Mesenchymal stem cell (in vitro differentiated cells and primary cell): ENCODE measurements at regions not wholly inside any gene's neighbourhood (a gene's known extent, or its start where the extent isn't known, plus 50 kb on each side); places are given as distances from the start of the nearest gene placed in this dataset.

ENCODE experiments used
- DNase-seq: peaks from one replicate; pipeline ENCODE4 v3.0.0-alpha.2; 2013
- H2AFZ ChIP-seq: one replicate; pipeline ENCODE4 v1.6.1; 2013; ENCODE audit warnings: low read depth, mild to moderate bottlenecking, control low read depth, inconsistent platforms, low read length, moderate library complexity
- H2AK5ac ChIP-seq: 2 replicates; pipeline ENCODE4 v1.6.1; 2013; ENCODE audit warnings: low read length, moderate library complexity, mild to moderate bottlenecking, inconsistent platforms; ENCODE audit not compliant: severe bottlenecking
- H2BK120ac ChIP-seq: one replicate; pipeline ENCODE4 v1.6.1; 2013; ENCODE audit warnings: low read depth, mild to moderate bottlenecking, inconsistent platforms, low read length, moderate library complexity
- H2BK12ac ChIP-seq, 2 experiments: one replicate each; pipeline ENCODE4 v1.6.1; 2013; ENCODE audit warnings: inconsistent platforms in 2 of 2, low read length in 2 of 2, mild to moderate bottlenecking in 2 of 2, moderate library complexity in 2 of 2, control low read depth in 1 of 2
- H2BK15ac ChIP-seq: one replicate; pipeline ENCODE4 v1.6.1; 2013; ENCODE audit warnings: mild to moderate bottlenecking, low read depth, inconsistent platforms; ENCODE audit not compliant: poor library complexity, severe bottlenecking
- H2BK5ac ChIP-seq: 2 replicates; pipeline ENCODE4 v1.6.1; 2013; ENCODE audit warnings: low read depth, mild to moderate bottlenecking, low read length, control low read depth, inconsistent platforms; ENCODE audit not compliant: poor library complexity, severe bottlenecking
- H3K14ac ChIP-seq, 2 experiments: one replicate each; pipeline ENCODE4 v1.6.1; 2013; ENCODE audit warnings: inconsistent platforms in 2 of 2, low read length in 2 of 2, control low read depth in 1 of 2, mild to moderate bottlenecking in 1 of 2, moderate library complexity in 1 of 2
- H3K18ac ChIP-seq, 2 experiments: one replicate each; pipeline ENCODE4 v1.6.1; 2013; ENCODE audit warnings: inconsistent platforms in 2 of 2, low read length in 2 of 2, control low read depth in 1 of 2, low read depth in 1 of 2, mild to moderate bottlenecking in 1 of 2
- H3K23ac ChIP-seq, 2 experiments: one replicate each; pipeline ENCODE4 v1.6.1; 2013; ENCODE audit warnings: inconsistent platforms in 2 of 2, low read length in 2 of 2, mild to moderate bottlenecking in 2 of 2, moderate library complexity in 2 of 2, control low read depth in 1 of 2
- H3K27ac ChIP-seq: 2 replicates; pipeline ENCODE4 v1.5.1; 2013; ENCODE audit warnings: mild to moderate bottlenecking, moderate library complexity, low read length, control low read depth, inconsistent platforms; ENCODE audit not compliant: poor library complexity, severe bottlenecking
- H3K27me3 ChIP-seq, 2 experiments: 2 replicates each; pipeline versions ENCODE4 v1.6.1 to v1.7.0; 2013; ENCODE audit warnings: low read length in 2 of 2, mild to moderate bottlenecking in 2 of 2, moderate library complexity in 2 of 2, control low read depth in 1 of 2, inconsistent platforms in 1 of 2; ENCODE audit not compliant: control insufficient read depth in 1 of 2, insufficient read depth in 1 of 2
- H3K36me3 ChIP-seq, 2 experiments: 2 replicates each; pipeline versions ENCODE4 v1.6.1 to v1.7.0; 2013; ENCODE audit warnings: low read length in 2 of 2, control low read depth in 1 of 2, inconsistent platforms in 1 of 2, low read depth in 1 of 2, mild to moderate bottlenecking in 1 of 2; ENCODE audit not compliant: insufficient read depth in 2 of 2, control insufficient read depth in 1 of 2
- H3K4ac ChIP-seq, 2 experiments: one replicate each; pipeline ENCODE4 v1.6.1; 2013; ENCODE audit warnings: inconsistent platforms in 2 of 2, low read length in 2 of 2, mild to moderate bottlenecking in 2 of 2, moderate library complexity in 2 of 2, control low read depth in 1 of 2, low read depth in 1 of 2
- H3K4me1 ChIP-seq: 2 replicates; pipeline ENCODE4 v1.6.1; 2013; ENCODE audit warnings: low read depth, low read length, control low read depth; ENCODE audit not compliant: control insufficient read depth, insufficient read depth
- H3K4me2 ChIP-seq: 2 replicates; pipeline ENCODE4 v1.6.1; 2013; ENCODE audit warnings: low read length, mild to moderate bottlenecking, inconsistent platforms; ENCODE audit not compliant: poor library complexity, severe bottlenecking
- H3K4me3 ChIP-seq, 2 experiments: 2 replicates each; pipeline versions ENCODE4 v1.5.1 to v1.7.0; 2013; ENCODE audit warnings: low read length in 2 of 2, mild to moderate bottlenecking in 2 of 2, control low read depth in 1 of 2, low read depth in 1 of 2; ENCODE audit not compliant: insufficient read depth in 1 of 2
- H3K79me1 ChIP-seq: replicated peaks from 2 replicates; pipeline ENCODE4 v1.6.1; 2013; ENCODE audit warnings: mild to moderate bottlenecking, control low read depth, low read length, inconsistent platforms; ENCODE audit not compliant: poor library complexity, severe bottlenecking
- H3K9ac ChIP-seq: 2 replicates; pipeline ENCODE4 v1.7.0; 2013; ENCODE audit warnings: mild to moderate bottlenecking, low read length, moderate library complexity
- H3K9me3 ChIP-seq: 2 replicates; pipeline ENCODE4 v1.7.0; 2013; ENCODE audit warnings: mild to moderate bottlenecking, low read length; ENCODE audit not compliant: control insufficient read depth
- H4K8ac ChIP-seq: one replicate; pipeline ENCODE4 v1.6.1; 2013; ENCODE audit warnings: inconsistent platforms, mild to moderate bottlenecking, low read length, moderate library complexity
- H4K91ac ChIP-seq: one replicate; pipeline ENCODE4 v1.6.1; 2013; ENCODE audit warnings: mild to moderate bottlenecking, low read length, inconsistent platforms
- WGBS: methylation state at CpG from one replicate; pipeline ENCODE4 v1.1.7; 2013; ENCODE audit warnings: mixed read lengths; 5-methylcytosine and 5-hydroxymethylcytosine counted together

DNA sequence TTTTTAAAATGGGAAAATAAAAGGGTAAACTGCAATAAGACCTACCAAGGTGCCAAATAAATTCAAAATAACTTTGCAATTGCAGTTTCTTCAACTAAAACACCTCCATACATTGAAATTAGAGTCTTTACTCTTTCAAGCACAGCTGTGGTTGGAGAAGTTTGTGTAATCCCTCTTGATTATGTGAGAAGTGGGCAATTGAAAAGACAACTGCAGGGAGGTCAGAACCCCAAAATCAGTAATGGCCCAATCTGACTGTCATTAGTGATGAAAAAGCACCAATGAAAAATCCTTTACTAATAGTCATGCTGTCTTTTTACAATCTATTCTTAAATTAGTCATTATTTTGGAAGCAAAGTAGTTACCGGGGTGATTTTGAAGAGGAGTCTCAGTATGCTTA is 116.7 kb upstream of the RGMB start:
- Histone ChIP-seq H4K91ac (no peak overlapping the region), H3K4me3 (no peak overlapping the region), H3K9me3 (no peaks in the 10 kb centered on the region), H3K36me3 (no peaks in the 10 kb centered on the region), H3K79me1 (no peaks in the 10 kb centered on the region), H2AK5ac (no peak overlapping the region), H4K8ac (no peak overlapping the region), H3K14ac (no peak overlapping the region), H2BK12ac (no peak overlapping the region), H2BK5ac (no peak overlapping the region), H2BK120ac (no peak overlapping the region), H3K27ac (no peak overlapping the region), H3K27me3 (no peaks in the 10 kb centered on the region), H3K9ac (peak overlapping the region; percentile 25), H3K23ac (no peak overlapping the region), H3K4me1 (no peaks in the 10 kb centered on the region), H3K4me2 (no peak overlapping the region), H3K18ac (no peak overlapping the region), H2AFZ (no peak overlapping the region), H3K4ac (no peak overlapping the region), H2BK15ac (no peak overlapping the region)
- 75% methylated on average over 1 of the region's 1 CpG for WGBS
- no peak for DNase-seq

DNA sequence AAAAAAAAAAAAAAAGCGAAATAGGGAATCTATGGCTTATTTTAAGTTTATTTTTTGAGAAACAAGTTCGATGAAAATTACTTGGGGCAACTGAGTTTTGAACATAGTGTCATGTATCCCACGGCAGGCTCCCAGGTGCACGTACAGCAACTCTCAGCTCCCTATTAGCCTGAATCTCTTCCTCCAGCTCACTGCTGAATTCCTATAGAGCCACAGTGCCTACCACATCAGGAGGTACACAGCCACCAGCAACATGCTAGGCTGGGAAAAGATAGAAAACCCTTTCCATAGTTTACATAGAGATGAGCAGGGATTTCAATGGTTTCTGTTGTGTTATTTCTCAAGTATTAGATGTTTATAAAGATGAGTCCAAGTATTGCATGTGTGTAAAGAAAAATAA is 115.9 kb upstream of the RGMB start:
- no peak overlapping the region for H2BK15ac ChIP-seq
- no peaks in the 10 kb centered on the region for H3K9me3 ChIP-seq
- H4K91ac ChIP-seq = no peak overlapping the region
- H3K79me1 ChIP-seq = no peaks in the 10 kb centered on the region
- no peak overlapping the region for H3K4ac ChIP-seq
- no peak overlapping the region for H4K8ac ChIP-seq
- no peak overlapping the region for H2AFZ ChIP-seq
- no peak for DNase-seq
- no peaks in the 10 kb centered on the region for H3K27me3 ChIP-seq
- no peak overlapping the region for H3K9ac ChIP-seq
- no peak overlapping the region for H2AK5ac ChIP-seq
- no peak overlapping the region for H3K23ac ChIP-seq
- no peak overlapping the region for H2BK5ac ChIP-seq
- H2BK12ac ChIP-seq = no peak overlapping the region
- H3K4me3 ChIP-seq = no peak overlapping the region
- H3K14ac ChIP-seq = no peak overlapping the region
- WGBS = 90% methylated on average over 3 of the region's 4 CpGs
- no peak overlapping the region for H3K27ac ChIP-seq
- H3K4me1 ChIP-seq = no peaks in the 10 kb centered on the region
- no peak overlapping the region for H2BK120ac ChIP-seq
- no peaks in the 10 kb centered on the region for H3K36me3 ChIP-seq
- no peak overlapping the region for H3K4me2 ChIP-seq
- H3K18ac ChIP-seq = no peak overlapping the region

DNA sequence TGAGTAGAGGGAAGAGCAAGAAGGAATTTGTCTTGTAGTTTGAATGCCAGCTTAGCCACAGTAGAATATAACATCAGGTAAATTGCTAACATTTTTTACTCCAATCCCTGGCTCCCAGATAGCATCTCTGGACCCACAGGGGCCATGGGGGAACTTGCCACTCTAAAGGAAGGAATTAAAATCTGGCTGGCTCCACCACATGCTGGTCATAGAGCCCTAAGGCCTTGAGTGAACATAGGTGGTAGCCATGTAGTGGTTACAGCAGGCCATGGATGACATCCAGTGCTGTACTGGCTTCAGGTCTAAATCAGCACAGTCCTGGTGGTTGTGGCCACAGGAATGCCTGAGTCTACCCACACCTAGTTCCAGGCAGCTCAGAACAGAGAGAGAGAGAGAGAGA is 109.9 kb upstream of the RGMB start:
- H3K23ac ChIP-seq = no peak overlapping the region
- no peak overlapping the region for H3K27ac ChIP-seq
- H2BK120ac ChIP-seq = no peak overlapping the region
- H3K18ac ChIP-seq = no peak overlapping the region
- no peak overlapping the region for H4K8ac ChIP-seq
- DNase-seq = no peak
- no peaks in the 10 kb centered on the region for H3K4me1 ChIP-seq
- H2BK5ac ChIP-seq = no peak overlapping the region
- no peak overlapping the region for H2AK5ac ChIP-seq
- no peak overlapping the region for H3K14ac ChIP-seq
- no peak overlapping the region for H3K4me3 ChIP-seq
- H3K79me1 ChIP-seq = no peaks in the 10 kb centered on the region
- H2BK15ac ChIP-seq = no peak overlapping the region
- H3K9ac ChIP-seq = no peak overlapping the region
- peaks cover 26% of the 10 kb centered on the region for H3K9me3 ChIP-seq
- no peak overlapping the region for H2BK12ac ChIP-seq
- H3K4ac ChIP-seq = no peak overlapping the region
- H4K91ac ChIP-seq = no peak overlapping the region
- no peak overlapping the region for H3K4me2 ChIP-seq
- no peaks in the 10 kb centered on the region for H3K27me3 ChIP-seq
- H2AFZ ChIP-seq = no peak overlapping the region
- no peaks in the 10 kb centered on the region for H3K36me3 ChIP-seq

DNA sequence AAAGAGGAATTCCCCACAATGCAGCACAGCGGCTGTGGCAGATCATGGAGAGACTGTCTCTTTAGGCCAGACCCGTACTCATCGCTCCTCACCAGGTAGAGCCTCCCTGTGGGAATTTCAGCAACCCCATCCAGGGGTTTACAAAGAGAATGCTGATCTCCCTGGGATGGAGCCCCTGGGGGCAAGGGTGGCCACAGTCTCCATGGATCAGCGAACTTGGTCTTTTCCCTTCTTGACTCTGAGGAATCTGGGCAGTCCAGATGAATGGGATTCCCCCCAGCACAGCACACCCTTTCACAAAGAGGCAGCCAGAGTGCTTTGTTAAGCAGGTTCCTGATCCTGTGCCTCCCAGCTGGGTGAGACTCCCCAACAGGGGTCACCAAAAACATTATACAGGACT is 108.7 kb upstream of the RGMB start:
- no peak overlapping the region for H4K8ac ChIP-seq
- no peak overlapping the region for H3K9ac ChIP-seq
- no peaks in the 10 kb centered on the region for H3K79me1 ChIP-seq
- no peaks in the 10 kb centered on the region for H3K4me1 ChIP-seq
- no peak overlapping the region for H2AFZ ChIP-seq
- H3K27me3 ChIP-seq = no peaks in the 10 kb centered on the region
- no peak overlapping the region for H2AK5ac ChIP-seq
- no peak overlapping the region for H2BK5ac ChIP-seq
- H3K18ac ChIP-seq = no peak overlapping the region
- H3K9me3 ChIP-seq = peaks cover 26% of the 10 kb centered on the region
- 88% methylated on average over 4 of the region's 4 CpGs for WGBS
- peak overlapping the region in 1 of 2 experiments; percentile 31 for H3K4me3 ChIP-seq
- DNase-seq = no peak
- H3K36me3 ChIP-seq = no peaks in the 10 kb centered on the region
- no peak overlapping the region for H3K23ac ChIP-seq
- H3K14ac ChIP-seq = no peak overlapping the region
- no peak overlapping the region for H2BK15ac ChIP-seq
- H2BK12ac ChIP-seq = no peak overlapping the region
- no peak overlapping the region for H3K4ac ChIP-seq
- no peak overlapping the region for H3K27ac ChIP-seq
- no peak overlapping the region for H3K4me2 ChIP-seq
- no peak overlapping the region for H2BK120ac ChIP-seq
- no peak overlapping the region for H4K91ac ChIP-seq
